Natural killer cell (primary cell): ENCODE measurements at regions not wholly inside any gene's neighbourhood (a gene's known extent, or its start where the extent isn't known, plus 50 kb on each side); places are given as distances from the start of the nearest gene placed in this dataset.

Source experiments
- ATAC-seq, 3 donors: fragments of 150-1000 bp in 2 of 3; fragments of 200-7000 bp in 1 of 3; cut with Tn5 transposase; 1 replicate in 1 of 3; 2 replicates in 2 of 3; pipeline ENCODE4 v1.10.0; 2021; ENCODE audit warnings: mild to moderate bottlenecking in 2 of 3, moderate library complexity in 2 of 3
- DNase-seq, 2 donors: peaks; one replicate each; pipeline versions ENCODE4 v3.0.0 to v3.0.0-alpha.2; 2013 to 2021; ENCODE audit warnings: mixed read lengths in 1 of 2
- H3K27ac ChIP-seq: one replicate; pipeline ENCODE4 v1.5.1; 2013; ENCODE audit warnings: mild to moderate bottlenecking, low read length
- H3K27me3 ChIP-seq: one replicate; pipeline ENCODE4 v1.6.1; 2013; ENCODE audit warnings: low read length; ENCODE audit not compliant: control insufficient read depth, insufficient read depth
- H3K36me3 ChIP-seq: one replicate; pipeline ENCODE4 v1.6.1; 2013; ENCODE audit warnings: low read length; ENCODE audit not compliant: control insufficient read depth, insufficient read depth
- H3K4me1 ChIP-seq: one replicate; pipeline ENCODE4 v1.6.1; 2013; ENCODE audit warnings: low read length; ENCODE audit not compliant: control insufficient read depth, insufficient read depth
- H3K4me3 ChIP-seq: one replicate; pipeline ENCODE4 v1.5.1; 2013; ENCODE audit warnings: low read length
- H3K9me3 ChIP-seq: one replicate; pipeline ENCODE4 v1.6.1; 2013; ENCODE audit warnings: low read length; ENCODE audit not compliant: control insufficient read depth, insufficient read depth
- H3K27ac Mint-ChIP-seq, 2 donors: one replicate each; pipeline ENCODE4 v1.8.0; 2022; ENCODE audit warnings: mild to moderate bottlenecking in 2 of 2, mixed read lengths in 2 of 2, moderate library complexity in 1 of 2
- H3K27me3 Mint-ChIP-seq, 2 donors: one replicate each; pipeline ENCODE4 v1.8.0; 2022; ENCODE audit warnings: low read depth in 2 of 2, mixed read lengths in 2 of 2
- H3K36me3 Mint-ChIP-seq: one replicate; pipeline ENCODE4 v1.8.0; 2022; ENCODE audit warnings: mixed read lengths
- H3K4me1 Mint-ChIP-seq, 2 donors: one replicate each; pipeline ENCODE4 v1.8.0; 2022; ENCODE audit warnings: mixed read lengths in 2 of 2
- H3K4me3 Mint-ChIP-seq: one replicate; pipeline ENCODE4 v1.8.0; 2022; ENCODE audit warnings: mild to moderate bottlenecking, moderate library complexity, mixed read lengths
- H3K9me3 Mint-ChIP-seq, 2 donors: one replicate each; pipeline ENCODE4 v1.8.0; 2022; ENCODE audit warnings: mixed read lengths in 2 of 2
- CTCF ChIP-seq: fragments of 200-600 bp; IDR thresholded peaks from one replicate; pipeline ENCODE4 v1.8.0; 2022; ENCODE audit warnings: antibody characterized with exemption
- WGBS: methylation state at CpG from one replicate; pipeline ENCODE4 v1.1.7; 2013; ENCODE audit warnings: missing lambda C conversion rate; ENCODE audit not compliant: insufficient coverage; 5-methylcytosine and 5-hydroxymethylcytosine counted together
- intact Hi-C: fragments of 100-400 bp; cut with micrococcal nuclease; formaldehyde crosslinking; loops from one replicate; pipeline ENCODE4 v1.14.2; 2022

GRCh38 chr6:120924214-120924613, 410.1 kb downstream of the TBC1D32 start:
- TF ChIP-seq CTCF = no peak
- ATAC-seq = no peak
- no peak for DNase-seq
- Histone ChIP-seq H3K4me1 (no peaks in the 10 kb centered on the region), H3K27ac (no peak overlapping the region), H3K36me3 (no peaks in the 10 kb centered on the region), H3K27me3 (no peaks in the 10 kb centered on the region), H3K9me3 (no peaks in the 10 kb centered on the region), H3K4me3 (no peak overlapping the region)
- intact Hi-C loops = no loop called here
- no peak overlapping the region for H3K27ac Mint-ChIP-seq
- peaks cover 27 to 28% of the 10 kb centered on the region in 2 donors for H3K9me3 Mint-ChIP-seq
- 82% methylated on average over 2 of the region's 2 CpGs for WGBS
- H3K27me3 Mint-ChIP-seq = no peaks in the 10 kb centered on the region
- no peaks in the 10 kb centered on the region for H3K4me1 Mint-ChIP-seq
- H3K36me3 Mint-ChIP-seq = no peaks in the 10 kb centered on the region
- no peak overlapping the region for H3K4me3 Mint-ChIP-seq

GRCh38 chr6:120918137-120918536, 416.1 kb downstream of the TBC1D32 start:
- intact Hi-C loops = no loop called here
- no peaks in the 10 kb centered on the region for H3K4me1 Mint-ChIP-seq
- 17% methylated on average over 1 of the region's 1 CpG for WGBS

GRCh38 chr6:120916844-120917243, 417.4 kb downstream of the TBC1D32 start:
- H3K27ac Mint-ChIP-seq = no peak overlapping the region
- 65% methylated on average over 2 of the region's 2 CpGs for WGBS
- peaks cover 9 to 11% of the 10 kb centered on the region in 2 donors for H3K9me3 Mint-ChIP-seq
- H3K27me3 Mint-ChIP-seq = no peaks in the 10 kb centered on the region
- Histone ChIP-seq H3K9me3 (no peaks in the 10 kb centered on the region), H3K27ac (no peak overlapping the region), H3K27me3 (no peaks in the 10 kb centered on the region), H3K36me3 (no peaks in the 10 kb centered on the region), H3K4me3 (no peak overlapping the region), H3K4me1 (no peaks in the 10 kb centered on the region)
- DNase-seq (no peak), ATAC-seq (no peak)
- no peak for TF ChIP-seq CTCF
- intact Hi-C loops = no loop called here
- H3K36me3 Mint-ChIP-seq = peaks cover 6% of the 10 kb centered on the region
- H3K4me1 Mint-ChIP-seq = no peaks in the 10 kb centered on the region
- no peak overlapping the region for H3K4me3 Mint-ChIP-seq

More at GRCh38 chr6:120918137-120918536, 416.1 kb downstream of the TBC1D32 start:
- Mint-ChIP-seq H3K4me3 (no peak overlapping the region), H3K27me3 (no peaks in the 10 kb centered on the region), H3K27ac (no peak overlapping the region), H3K36me3 (peaks cover 6% of the 10 kb centered on the region), H3K9me3 (peaks cover 9 to 11% of the 10 kb centered on the region in 2 donors)
- no peak overlapping the region for H3K27ac ChIP-seq
- ATAC-seq (no peak), DNase-seq (no peak)
- no peaks in the 10 kb centered on the region for H3K4me1 ChIP-seq
- H3K9me3 ChIP-seq = no peaks in the 10 kb centered on the region
- no peak for TF ChIP-seq CTCF
- no peaks in the 10 kb centered on the region for H3K36me3 ChIP-seq
- H3K4me3 ChIP-seq = no peak overlapping the region
- no peaks in the 10 kb centered on the region for H3K27me3 ChIP-seq

GRCh38 chr6:120913486-120913885, 420.8 kb downstream of the TBC1D32 start:
- Mint-ChIP-seq H3K4me1 (no peaks in the 10 kb centered on the region), H3K27ac (no peak overlapping the region), H3K9me3 (peaks cover 7 to 15% of the 10 kb centered on the region in 2 donors), H3K27me3 (no peaks in the 10 kb centered on the region), H3K36me3 (peaks cover 6% of the 10 kb centered on the region), H3K4me3 (no peak overlapping the region)
- Histone ChIP-seq H3K27me3 (no peaks in the 10 kb centered on the region), H3K27ac (no peak overlapping the region), H3K4me3 (no peak overlapping the region), H3K9me3 (no peaks in the 10 kb centered on the region), H3K36me3 (no peaks in the 10 kb centered on the region), H3K4me1 (no peaks in the 10 kb centered on the region)
- ATAC-seq (no peak), DNase-seq (no peak)
- intact Hi-C loops = no loop called here
- no peak for TF ChIP-seq CTCF
- WGBS = no CpG with 5 or more reads among the region's 1 CpG
